IMR-90 (cell line): ENCODE measurements at regions not wholly inside any gene's neighbourhood (a gene's known extent, or its start where the extent isn't known, plus 50 kb on each side); places are given as distances from the start of the nearest gene placed in this dataset.

Experiments used
- CEBPB ChIP-seq: IDR thresholded peaks from 2 replicates; pipeline ENCODE4 v1.6.1; 2012; ENCODE audit warnings: low read depth, low read length, improper control_type of control experiment
- CHD1 ChIP-seq: IDR thresholded peaks from 2 replicates; pipeline ENCODE4 v1.6.1; 2012; ENCODE audit warnings: low read depth, low read length, improper control_type of control experiment
- FOS ChIP-seq: fragments of 150-350 bp; IDR thresholded peaks from 2 replicates; pipeline ENCODE4 v1.6.1; 2016; ENCODE audit warnings: low read depth, low read length
- MAZ ChIP-seq: IDR thresholded peaks from 2 replicates; pipeline ENCODE4 v1.6.1; 2012; ENCODE audit warnings: low read depth, mild to moderate bottlenecking, low read length, improper control_type of control experiment, moderate library complexity, borderline replicate concordance
- MXI1 ChIP-seq: IDR thresholded peaks from 2 replicates; pipeline ENCODE4 v1.6.1; 2012; ENCODE audit warnings: low read depth, mild to moderate bottlenecking, low read length, moderate library complexity, borderline replicate concordance
- POLR2A ChIP-seq: IDR thresholded peaks from 2 replicates; pipeline ENCODE4 v1.6.1; 2012; ENCODE audit warnings: mild to moderate bottlenecking, low read depth, low read length
- RAD21 ChIP-seq: IDR thresholded peaks from 2 replicates; pipeline ENCODE4 v1.6.1; 2012; ENCODE audit warnings: low read length, improper control_type of control experiment
- RCOR1 ChIP-seq: IDR thresholded peaks from 2 replicates; pipeline ENCODE4 v1.6.1; 2012; ENCODE audit warnings: mild to moderate bottlenecking, low read length, improper control_type of control experiment; ENCODE audit not compliant: insufficient replicate concordance
- SMC3 ChIP-seq: fragments of 150-350 bp; IDR thresholded peaks from 2 replicates; pipeline ENCODE4 v1.6.1; 2016; ENCODE audit warnings: low read depth, mild to moderate bottlenecking, antibody characterized with exemption, low read length, moderate library complexity
- TF ChIP-seq, protein P1 (sequence below): conservative IDR thresholded peaks from 2 replicates; pipeline ENCODE4 v1.5.1; 2012; ENCODE audit warnings: mild to moderate bottlenecking, low read depth, low read length, improper control_type of control experiment

DNA sequence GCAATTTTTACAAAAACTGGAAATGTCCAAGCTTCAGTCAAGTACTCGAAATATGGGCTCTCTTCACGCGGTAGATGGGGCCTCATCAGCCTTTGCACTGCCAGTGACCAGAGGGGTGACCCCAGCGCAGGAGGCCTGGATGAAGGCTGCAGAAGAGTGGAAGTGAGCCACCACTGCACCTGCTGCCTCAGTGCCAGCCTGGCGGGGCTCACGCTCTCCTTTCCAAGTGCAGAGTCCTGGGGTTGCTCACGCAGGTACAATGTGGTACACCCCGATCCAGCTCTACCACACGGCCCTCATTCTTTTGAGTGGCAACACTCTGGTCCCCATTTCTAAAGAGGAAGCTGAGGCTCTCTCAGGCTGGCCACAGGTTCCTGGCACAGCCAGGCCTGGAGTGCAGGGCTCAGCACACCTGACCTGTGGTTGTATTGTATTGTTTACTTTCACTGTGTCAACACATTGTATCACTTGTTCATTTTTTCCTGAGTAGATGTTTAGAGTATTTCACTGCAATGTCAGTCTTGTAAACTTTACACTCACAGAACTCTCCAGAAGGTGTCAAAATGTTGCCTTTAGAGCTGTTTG lies 97.3 kb upstream of the SOX1 start:
- TF ChIP-seq, protein P1, sequence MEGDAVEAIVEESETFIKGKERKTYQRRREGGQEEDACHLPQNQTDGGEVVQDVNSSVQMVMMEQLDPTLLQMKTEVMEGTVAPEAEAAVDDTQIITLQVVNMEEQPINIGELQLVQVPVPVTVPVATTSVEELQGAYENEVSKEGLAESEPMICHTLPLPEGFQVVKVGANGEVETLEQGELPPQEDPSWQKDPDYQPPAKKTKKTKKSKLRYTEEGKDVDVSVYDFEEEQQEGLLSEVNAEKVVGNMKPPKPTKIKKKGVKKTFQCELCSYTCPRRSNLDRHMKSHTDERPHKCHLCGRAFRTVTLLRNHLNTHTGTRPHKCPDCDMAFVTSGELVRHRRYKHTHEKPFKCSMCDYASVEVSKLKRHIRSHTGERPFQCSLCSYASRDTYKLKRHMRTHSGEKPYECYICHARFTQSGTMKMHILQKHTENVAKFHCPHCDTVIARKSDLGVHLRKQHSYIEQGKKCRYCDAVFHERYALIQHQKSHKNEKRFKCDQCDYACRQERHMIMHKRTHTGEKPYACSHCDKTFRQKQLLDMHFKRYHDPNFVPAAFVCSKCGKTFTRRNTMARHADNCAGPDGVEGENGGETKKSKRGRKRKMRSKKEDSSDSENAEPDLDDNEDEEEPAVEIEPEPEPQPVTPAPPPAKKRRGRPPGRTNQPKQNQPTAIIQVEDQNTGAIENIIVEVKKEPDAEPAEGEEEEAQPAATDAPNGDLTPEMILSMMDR = no peak
- TF ChIP-seq POLR2A (no peak), RAD21 (no peak), MXI1 (no peak), MAZ (no peak), RCOR1 (no peak), CHD1 (no peak), FOS (no peak), CEBPB (no peak), SMC3 (no peak)
